ENCODE measurements at regions not wholly inside any gene's neighbourhood (a gene's known extent, or its start where the extent isn't known, plus 50 kb on each side); places are given as distances from the start of the nearest gene placed in this dataset.

DNA sequence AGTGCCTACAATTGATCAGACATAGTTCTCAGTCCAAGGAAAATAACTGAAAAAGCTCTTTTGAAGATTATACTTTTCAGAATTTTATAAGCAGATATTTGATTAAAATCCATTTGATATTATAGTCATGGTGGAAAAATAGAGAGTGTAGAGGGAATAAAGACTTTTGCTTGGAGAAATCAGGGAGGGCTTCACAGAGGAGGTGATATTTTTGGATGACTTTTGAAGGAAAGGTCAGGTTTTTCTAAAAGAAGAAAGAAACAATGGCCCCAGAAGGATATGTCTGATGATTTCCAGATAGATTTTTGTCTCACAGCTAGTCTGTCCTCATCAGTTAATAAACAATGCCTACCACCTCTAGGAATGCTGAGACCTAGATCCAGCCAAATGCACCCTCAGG is 806.3 kb upstream of the CELF2 start:
- no peak for DNase-seq

DNA sequence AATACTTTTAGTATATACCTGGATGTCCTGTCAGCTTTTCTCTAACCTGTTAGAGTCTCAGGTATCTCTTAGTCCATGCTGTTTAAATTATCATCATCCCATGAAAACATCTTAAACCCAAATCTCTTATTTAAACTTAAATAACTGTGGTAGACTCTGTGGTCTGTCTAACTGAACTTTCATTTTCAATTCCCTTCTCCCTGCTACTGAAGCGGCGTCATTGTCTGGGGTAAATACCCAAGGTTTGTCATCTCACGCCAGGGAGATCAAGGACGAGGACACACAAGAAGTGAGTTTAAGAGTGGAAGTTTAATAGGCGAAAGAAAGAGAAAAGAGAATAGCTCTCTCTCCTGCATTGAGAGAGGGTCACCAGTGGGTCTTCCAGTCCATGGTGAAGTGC is 804.4 kb upstream of the CELF2 start:
- DNase-seq = no peak

DNA sequence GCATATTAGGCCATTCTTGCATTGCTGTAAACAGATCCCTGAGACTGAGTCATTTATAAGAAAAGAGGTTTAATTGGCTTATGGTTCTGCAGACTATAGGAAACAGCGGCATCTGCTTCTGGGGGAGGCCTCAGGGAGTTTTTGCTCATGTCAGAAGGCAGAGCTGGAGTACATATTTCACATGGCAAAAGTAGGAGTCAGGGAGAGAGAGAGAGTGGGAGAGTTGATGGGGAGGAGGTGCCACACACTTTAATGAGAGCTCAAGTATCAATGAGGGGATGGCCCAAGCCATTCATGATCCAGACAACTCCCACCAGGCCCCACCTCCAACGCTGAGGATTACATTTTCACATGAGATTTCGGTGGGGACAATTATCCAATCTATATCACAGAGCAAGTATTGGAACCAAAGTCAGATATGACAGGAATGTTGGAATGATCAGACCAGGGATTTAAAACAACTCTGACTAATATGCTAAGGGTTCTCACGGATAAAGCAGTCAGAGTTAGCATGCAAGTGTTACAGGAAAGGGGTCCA is 795.3 kb upstream of the CELF2 start:
- no peak for DNase-seq

DNA sequence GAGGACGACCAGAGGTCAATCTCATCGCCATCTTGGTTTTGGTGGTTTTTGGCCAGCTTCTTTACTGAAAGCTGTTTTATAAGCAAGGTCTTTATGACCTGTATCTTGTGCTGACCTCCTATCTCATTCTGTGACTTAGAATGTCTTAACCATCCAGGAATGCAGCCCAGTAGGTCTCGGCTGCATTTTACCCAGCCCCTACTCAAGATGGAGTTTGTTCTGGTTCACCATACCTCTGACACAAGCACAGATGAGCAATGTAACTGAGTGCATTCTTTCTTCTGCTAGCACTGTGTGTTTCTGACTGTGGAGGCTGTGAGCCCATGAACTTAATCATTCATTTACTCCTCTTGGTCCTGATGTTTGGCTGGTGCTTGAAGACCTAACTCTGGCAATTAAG is 794.5 kb upstream of the CELF2 start:
- no peak for DNase-seq

DNA sequence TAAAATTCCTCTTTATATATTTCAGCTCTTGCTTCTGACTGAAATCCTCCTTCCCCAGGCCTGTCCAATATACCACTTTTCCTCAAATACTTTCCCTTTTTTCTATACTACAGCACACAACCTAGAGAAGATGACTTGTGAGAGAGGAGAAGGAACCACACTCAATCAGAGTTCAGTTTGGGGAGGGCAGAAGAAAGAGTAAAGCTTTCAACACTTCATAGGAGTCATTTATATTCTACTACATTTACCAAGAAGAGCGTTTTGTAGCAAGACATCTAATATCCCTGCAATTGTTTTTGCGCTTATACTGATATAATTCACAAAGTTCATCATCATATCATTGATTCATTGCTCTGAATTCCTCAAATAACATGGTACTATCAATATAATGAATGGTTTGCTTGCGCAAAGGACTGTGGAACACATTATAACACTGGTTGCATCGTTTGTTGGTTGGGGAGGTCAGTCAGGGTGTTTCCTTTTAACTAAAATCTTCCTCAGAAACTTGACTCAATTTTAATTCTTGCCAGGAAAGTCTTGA is 792.5 kb upstream of the CELF2 start:
- DNase-seq = no peak

DNA sequence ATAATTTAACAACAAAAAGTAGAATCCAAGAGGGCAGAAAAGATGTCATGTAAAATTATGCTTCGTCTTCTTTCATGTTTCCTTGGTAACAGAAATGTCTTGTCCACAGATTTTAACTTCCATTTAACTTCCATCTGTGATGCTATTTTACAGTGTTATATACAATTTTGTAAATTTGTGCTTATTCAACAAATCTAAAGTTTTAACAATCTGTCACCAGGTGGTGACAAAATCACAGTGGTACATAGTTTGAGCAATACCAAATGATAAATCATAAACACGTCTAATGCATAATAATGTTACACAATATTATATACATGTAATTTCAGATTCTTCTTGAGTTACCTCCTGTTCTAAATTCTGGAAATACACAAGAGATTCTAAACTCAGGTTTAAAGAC is 784.4 kb upstream of the CELF2 start:
- no peak for DNase-seq

DNA sequence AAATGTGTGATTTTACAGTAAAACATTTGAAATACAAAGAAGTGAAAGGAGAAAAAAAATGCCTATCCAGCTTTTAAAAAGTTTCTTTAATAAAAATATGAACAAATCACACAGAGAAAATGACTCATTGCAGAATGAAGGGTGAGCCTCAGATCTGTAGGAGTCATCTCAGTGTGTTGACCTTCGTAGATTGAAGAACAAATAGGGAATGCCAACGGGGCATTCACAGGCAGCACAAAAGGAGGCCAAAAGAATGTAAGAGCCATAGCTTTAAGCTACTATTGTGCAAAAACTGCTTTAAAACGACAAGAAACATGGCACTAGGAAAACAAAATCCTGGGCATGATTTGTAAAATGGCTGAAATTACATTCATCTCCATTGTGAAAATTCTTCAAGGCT is 782.7 kb upstream of the CELF2 start:
- DNase-seq = no peak

DNA sequence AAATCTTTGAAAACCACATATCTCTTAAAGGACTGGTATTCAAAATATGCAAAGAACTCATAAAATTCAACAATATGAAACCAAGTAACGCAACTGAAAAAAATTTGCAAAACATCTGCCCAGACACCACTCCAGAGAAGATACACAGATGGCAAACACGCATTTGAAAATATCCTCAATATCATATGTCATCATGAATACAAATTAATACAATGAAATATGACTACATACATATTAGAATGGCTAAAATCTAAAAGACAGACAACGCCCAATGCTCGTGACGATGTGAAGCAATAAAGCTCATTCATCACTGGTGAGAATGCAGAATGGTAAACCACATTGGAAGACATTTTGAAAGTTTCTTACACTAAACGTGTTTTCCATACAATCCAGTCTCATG is 770.1 kb upstream of the CELF2 start:
- no peak for DNase-seq

DNA sequence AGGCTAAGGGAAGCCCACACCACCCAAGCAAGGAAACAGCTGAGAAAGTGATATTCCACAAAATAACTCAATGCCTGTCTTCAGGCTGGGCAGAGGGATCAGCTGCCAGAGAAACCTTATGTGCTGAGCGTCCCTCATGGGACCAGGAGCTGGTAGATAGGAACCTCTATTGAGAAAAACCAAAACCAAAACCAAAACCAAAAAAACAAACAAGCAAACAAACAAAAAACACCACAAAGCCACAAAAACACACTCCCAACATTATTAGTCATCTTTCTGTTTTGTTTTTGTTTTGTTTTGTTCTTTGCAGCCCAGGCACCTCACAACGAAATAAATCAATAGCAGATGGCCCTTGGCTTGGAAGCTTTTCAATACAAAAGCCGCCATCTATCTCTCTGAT is 760.8 kb upstream of the CELF2 start:
- DNase-seq = no peak

DNA sequence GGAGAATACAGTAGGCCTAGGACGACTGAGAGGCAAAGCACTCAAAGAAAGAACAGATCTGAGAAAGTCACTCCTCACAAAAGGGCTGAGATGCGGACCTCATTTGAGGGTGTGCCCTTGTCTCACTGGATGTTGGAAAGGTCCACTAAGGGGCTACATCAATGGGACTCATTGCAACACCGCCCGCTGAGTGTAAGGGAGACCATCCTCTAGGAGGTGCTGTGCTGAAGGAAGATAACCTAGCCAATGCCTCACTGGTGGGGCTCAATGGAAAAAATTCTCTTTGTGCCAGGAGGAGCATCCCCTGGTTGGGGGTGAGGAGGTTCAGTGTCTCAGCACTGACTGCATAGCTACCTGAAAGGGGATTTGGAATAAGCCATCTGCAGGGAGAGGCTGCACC is 758.7 kb upstream of the CELF2 start:
- DNase-seq = no peak

DNA sequence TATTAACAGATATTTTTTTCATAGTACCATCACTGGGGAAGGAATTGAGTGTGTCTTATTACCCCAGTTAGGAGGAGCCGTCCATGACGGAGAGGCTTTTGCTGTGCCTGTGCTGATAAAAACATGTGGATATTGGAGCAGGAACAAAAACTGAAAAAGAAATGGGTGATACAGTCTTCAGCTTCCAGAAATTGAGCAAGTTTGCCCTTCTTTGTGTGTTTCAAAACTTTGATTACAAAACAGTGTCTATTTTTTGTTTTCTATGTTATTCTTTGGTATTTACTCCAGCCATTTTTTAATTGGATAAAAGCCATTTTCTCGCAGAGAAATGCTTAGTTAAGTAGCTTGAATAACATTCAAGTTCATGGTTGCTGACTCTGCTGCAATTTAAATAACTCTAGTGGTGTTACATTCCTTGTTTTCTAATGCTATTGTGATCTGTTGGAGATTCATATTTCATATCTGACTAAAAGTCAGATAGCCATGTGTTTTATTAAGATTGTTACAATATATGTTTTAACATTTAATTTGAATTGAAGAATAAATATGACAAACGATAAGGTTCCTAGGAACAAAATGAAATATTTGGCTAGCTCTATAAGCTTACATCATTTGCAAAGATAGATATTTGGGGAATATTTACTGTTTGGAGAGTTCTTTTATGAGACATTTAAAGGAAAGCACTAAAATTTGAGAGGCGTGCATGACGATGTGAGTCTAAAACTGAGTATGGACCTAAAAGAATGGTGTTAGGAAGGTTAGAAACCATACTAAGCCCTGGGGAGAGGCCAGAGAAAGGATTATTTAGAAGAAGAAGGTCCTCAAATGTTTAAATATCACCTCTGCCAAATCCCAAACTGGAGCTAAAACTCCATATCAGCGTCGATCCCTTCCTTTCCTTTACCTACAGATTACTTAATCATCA is 747.3 kb upstream of the CELF2 start:
- DNase-seq = peak; percentile 31

DNA sequence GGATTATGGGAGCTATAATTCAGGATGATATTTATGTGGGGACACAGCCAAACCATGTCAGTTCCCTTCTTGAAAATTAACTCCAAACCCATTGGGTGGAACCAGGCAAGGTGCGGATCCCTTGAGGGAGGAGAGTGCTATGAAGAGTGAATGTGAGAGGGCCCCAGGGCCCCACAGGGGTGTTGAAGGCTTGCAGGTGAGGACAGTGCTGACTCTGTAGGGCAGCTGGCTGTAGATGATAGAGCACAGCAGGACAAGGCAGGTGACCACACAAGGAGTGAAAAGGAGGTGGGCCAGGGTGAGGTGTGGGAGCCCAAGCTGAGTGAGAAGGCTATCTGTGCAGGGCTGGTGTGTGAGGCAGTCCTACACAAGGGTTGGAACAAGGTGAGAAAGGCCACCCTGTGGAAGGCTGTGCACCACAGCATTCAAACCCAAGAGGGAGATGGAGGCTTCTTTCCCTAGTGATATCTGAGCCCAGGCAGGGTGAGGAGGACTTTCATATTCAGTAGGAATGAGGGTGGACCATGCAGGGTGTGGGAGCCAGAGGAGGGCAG is 746.0 kb upstream of the CELF2 start:
- DNase-seq = no peak

DNA sequence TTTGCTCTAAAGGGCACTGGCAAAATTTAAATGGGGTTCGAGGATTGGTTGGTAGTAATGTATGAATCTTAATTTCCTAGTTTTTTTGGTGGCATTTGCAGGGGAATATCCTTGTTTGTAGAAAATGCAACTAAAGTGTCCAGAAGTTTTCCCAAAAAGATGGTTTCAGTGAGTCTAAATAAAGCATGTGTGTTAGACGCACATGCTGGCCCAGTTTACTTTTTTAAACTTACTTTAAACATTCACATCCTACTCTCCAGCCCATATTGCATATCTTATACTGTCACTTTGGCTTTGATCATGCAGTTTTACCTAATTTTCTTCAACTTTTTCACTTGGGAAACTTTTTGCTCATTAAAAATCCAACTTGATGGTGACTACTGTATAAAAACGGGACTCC is 744.0 kb upstream of the CELF2 start:
- DNase-seq = no peak

DNA sequence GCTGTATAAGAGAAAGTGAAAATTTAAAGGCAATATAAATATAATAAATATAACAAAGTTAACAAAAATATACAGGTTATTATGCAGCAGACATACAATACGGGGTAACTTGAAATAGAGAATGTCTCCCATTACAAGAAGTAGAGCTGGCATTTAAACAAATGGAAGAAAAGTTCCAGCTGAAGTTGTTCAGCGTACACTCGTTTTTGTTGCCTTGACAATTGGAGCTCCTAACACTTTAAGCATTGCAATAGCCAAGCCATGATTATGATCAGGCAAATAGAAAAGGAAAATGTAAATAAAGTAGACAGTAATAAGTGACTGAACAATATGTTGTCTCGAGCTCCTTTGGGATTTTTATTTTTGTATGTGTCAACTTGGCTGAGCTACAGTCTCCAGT is 737.8 kb upstream of the CELF2 start:
- no peak for DNase-seq

DNA sequence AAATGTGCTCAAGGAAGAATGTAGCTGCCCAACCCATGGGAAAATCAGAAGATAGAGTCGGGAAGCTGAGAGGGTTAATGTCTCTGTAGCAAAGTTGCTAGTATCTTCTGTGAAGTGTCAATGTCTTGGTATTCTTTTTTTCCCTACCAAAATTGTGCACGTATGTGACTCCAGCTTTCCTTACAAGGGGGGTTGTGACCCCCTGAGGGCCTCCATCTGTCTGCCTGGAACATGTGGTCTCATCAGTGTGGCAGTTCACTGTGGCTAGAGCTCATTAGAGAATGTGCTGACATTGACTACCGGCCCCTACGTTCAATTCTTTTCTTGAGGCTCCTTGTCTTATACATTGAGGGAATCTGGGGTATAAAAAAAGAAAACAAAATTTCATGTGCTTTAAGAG is 725.2 kb upstream of the CELF2 start:
- DNase-seq = no peak

DNA sequence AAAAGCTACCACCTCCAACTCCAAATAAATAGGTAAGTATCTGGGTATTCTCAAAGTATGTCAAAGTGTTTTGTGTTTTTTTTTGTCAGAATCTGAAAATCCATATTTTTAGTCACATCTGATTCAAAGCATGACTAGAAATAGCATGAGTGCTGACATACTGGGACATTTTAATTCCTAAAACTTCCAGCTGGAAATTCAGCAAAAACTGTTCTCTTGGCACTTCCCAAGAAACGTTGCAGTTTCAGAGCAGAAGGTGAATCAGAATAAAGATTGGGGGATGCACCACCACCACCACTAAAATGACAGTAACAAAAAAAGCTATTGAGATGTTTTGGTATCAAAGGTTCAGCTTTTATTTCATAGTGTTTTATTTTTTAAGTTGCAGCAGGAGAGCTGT is 724.6 kb upstream of the CELF2 start:
- no peak for DNase-seq

DNA sequence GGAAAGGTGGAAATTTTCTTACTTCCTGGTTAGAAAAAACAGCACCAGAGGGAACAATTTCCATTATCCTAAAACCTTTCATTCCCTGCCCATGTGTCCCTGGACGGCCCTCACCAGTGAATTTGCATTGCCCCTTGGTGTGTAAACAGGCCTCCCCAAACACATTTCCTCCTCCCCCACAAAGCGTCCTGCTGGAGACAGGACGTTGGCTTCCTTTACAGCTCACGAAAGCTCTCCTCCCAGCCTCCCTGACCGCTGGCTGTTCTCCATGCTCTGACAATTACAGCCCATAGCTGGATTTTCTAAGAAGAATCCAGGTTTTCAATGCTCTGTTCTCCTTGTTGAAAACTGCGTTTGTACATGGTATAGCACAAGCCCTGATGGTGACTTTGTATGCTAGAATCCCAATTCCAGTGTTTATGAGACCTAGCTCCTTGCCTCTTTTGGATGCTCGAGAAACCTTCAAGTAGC is 724.2 kb upstream of the CELF2 start:
- DNase-seq = peak; percentile 70

DNA sequence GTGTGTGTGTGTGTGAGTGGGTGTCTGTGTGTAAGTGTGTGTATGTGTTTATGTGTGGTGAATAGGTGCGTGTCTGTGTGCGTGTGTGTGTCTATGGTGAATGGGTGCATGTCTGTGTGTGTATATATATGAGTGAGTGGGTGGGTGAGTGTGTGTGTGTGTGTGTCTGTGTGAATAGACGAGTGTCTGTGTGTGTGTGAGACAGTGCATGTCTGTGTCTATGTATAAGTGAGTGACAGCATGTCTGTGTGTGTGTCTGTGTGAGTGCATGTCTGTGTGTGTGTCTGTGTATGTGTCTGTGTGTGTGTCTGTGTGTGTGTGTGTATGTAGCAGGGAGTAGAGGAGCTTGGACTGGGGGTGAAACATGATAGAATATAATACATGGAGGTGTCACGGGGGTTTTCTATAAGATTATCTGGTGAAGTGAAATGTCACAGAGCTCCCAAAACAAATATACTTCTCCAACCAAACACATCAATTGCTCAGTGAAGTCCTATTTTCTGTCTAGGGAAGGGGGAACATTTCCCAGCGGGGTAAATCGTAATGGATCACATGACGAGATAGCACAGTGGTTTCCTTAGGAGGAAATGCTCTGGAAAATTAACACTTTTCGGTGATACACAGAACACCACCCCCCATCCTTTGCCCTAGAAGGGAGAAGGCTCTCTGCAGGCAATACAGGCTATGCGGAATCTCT is 723.3 kb upstream of the CELF2 start:
- DNase-seq = no peak

DNA sequence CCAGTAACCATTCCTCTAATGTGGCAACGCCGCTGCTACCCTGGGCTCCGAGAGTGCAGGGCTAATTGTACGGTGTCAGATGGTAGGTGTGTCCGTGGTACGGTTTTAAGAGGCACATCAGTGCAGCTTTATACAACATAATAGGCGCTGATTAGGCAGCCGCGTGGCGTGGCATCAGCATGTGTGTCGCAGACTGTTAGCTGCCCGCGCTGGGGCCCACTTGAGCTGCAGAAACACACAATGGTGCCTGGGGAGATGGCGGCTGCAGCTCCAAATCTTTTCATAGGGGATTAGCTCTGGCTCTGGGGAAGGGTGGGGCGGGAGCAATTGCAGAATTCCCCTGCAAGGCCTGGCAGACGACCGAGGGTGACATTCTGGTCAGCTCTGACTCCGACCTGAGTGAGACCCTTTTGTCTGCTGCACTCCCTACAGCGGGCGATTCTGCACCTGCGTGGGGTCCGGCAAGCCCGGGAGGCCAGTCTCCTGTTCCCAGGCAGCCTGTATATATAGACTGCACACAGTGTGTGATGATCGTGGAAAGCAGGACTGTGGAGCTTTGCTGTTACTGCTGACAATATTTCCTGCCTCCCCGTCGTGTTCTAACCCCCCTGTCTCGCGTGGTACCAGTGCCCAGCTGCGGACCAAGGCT is 722.7 kb upstream of the CELF2 start:
- DNase-seq = no peak

DNA sequence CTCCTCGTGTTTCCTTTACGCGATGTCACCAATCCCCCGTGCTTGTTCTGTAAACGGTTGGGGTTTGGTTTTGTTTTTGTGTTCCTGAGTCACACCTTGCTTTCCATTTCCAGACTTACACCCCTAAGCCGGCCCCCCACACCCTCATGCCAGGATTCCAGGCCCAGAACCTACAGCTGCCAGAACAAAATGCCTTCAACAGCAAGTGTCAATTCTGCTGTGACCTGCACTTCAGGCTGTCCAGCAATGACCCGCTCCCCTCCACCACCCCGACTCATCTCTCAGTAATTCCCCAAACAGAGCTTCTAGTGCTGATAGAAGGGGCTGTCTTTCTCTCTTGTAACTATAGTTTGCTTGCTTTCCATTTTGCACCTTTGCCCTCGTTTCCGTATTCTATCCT is 722.1 kb upstream of the CELF2 start:
- DNase-seq = no peak

DNA sequence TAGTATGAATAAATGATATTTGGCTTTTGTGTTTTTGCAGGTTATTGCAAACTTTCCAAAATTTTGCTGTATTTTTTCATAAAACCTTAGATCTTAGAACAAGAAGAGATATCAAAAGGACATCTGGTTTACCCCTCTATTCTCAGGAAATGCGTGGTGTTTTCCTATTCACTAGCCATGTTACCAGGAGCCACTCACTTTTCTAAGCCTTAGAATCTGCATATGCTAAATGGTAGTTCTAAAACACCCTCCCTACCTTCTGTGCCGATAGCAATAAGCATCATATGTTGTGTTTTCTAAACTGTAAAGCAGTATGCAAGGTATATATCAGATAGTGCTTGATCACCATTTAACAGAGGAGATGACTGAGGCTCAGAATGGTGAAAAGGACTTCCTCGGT is 715.0 kb upstream of the CELF2 start:
- no peak for DNase-seq

DNA sequence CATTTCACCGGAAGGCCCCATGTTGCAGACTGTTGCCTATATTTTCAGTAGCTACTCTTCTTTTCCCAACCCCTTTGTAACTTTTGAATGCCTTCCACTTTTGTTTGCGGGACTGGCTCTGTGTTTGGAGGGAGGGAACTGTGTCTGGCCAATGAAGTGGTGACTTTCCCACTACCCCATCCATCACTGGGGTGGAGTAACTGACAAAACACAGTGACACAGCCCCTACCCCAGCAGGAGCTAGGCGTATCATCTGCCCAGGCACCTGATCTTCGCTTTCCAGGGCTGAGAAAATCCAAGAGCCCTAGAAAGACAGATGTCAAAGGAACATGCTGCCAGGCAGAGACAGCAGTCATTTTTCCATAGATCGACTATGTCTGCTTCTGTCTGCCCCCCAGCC is 710.6 kb upstream of the CELF2 start:
- no peak for DNase-seq

Data from muscle of arm (tissue), 1 donor.